ENCODE measurements at regions not wholly inside any gene's neighbourhood (a gene's known extent, or its start where the extent isn't known, plus 50 kb on each side); places are given as distances from the start of the nearest gene placed in this dataset.

- H3K4me3 ChIP-seq (replicated peaks; ENCODE audit: low read depth, low read length), result no peak overlapping the region
- no peak for DNase-seq (ENCODE audit: extremely low read depth, low read depth)
- no peak for TF ChIP-seq CTCF (IDR thresholded peaks at IDR 0.05; ENCODE audit: low read depth, low read length, missing control alignments)
These were observed 189.7 kb downstream of the PALM2AKAP2 start for GRCh38 chr9:109969573-109970237.

GRCh38 chr9:109971226-109971625, 191.2 kb downstream of the PALM2AKAP2 start:
- no peak overlapping the region for H3K4me3 ChIP-seq (replicated peaks; ENCODE audit: low read depth, low read length)
- no peak for TF ChIP-seq CTCF (IDR thresholded peaks at IDR 0.05; ENCODE audit: low read depth, low read length, missing control alignments)
- no peak for DNase-seq (ENCODE audit: extremely low read depth, low read depth)

GRCh38 chr9:109972026-109972882, 192.3 kb downstream of the PALM2AKAP2 start:
- no peak for TF ChIP-seq CTCF (IDR thresholded peaks at IDR 0.05; ENCODE audit: low read depth, low read length, missing control alignments)
- DNase-seq (ENCODE audit: extremely low read depth, low read depth), result no peak
- no peak overlapping the region for H3K4me3 ChIP-seq (replicated peaks; ENCODE audit: low read depth, low read length)

GRCh38 chr9:109973336-109973735, 193.3 kb downstream of the PALM2AKAP2 start:
- no peak for DNase-seq (ENCODE audit: extremely low read depth, low read depth)
- no peak overlapping the region for H3K4me3 ChIP-seq (replicated peaks; ENCODE audit: low read depth, low read length)
- TF ChIP-seq CTCF (IDR thresholded peaks at IDR 0.05; ENCODE audit: low read depth, low read length, missing control alignments), result no peak

GRCh38 chr9:109974143-109974917, 194.3 kb downstream of the PALM2AKAP2 start:
- TF ChIP-seq CTCF (IDR thresholded peaks at IDR 0.05; ENCODE audit: low read depth, low read length, missing control alignments), result no peak
- no peak for DNase-seq (ENCODE audit: extremely low read depth, low read depth)
- no peak overlapping the region for H3K4me3 ChIP-seq (replicated peaks; ENCODE audit: low read depth, low read length)

- TF ChIP-seq CTCF (IDR thresholded peaks at IDR 0.05; ENCODE audit: low read depth, low read length, missing control alignments), result no peak
- H3K4me3 ChIP-seq (replicated peaks; ENCODE audit: low read depth, low read length), result no peak overlapping the region
- DNase-seq (ENCODE audit: extremely low read depth, low read depth), result no peak
These were observed 194.9 kb downstream of the PALM2AKAP2 start for GRCh38 chr9:109974918-109975276.

Data from HFF-Myc (cell line).